Pancreas (tissue), 10 donors: ENCODE measurements at regions not wholly inside any gene's neighbourhood (a gene's known extent, or its start where the extent isn't known, plus 50 kb on each side); places are given as distances from the start of the nearest gene placed in this dataset.

Experiments used
- ATAC-seq, 4 donors: fragments of 200-7000 bp; cut with Tn5 transposase; one replicate each; pipeline versions ENCODE4 v1.8.0 to v1.9.1; 2020; ENCODE audit warnings: mild to moderate bottlenecking in 4 of 4, moderate library complexity in 4 of 4
- DNase-seq, 6 donors: peaks; one replicate each; pipeline ENCODE4 v3.0.0-alpha.2; 2020
- FAIRE-seq: peaks from 2 replicates; lab custom pipeline; 2012; peaks lifted over from hg19 to GRCh38; lab: Jason Lieb, UNC
- H3K27ac ChIP-seq, 4 donors: fragments of 200-600 bp; sonication (generic); 1 replicate in 3 of 4; 2 replicates in 1 of 4; pipeline versions ENCODE4 v1.5.0 to v1.8.0; 2020
- H3K27me3 ChIP-seq, 4 donors: fragments of 200-600 bp; one replicate each; pipeline ENCODE4 v1.8.0; 2021
- H3K36me3 ChIP-seq, 3 donors: fragments of 200-600 bp; sonication (generic) in 1 of 3; one replicate each; pipeline versions ENCODE4 v1.5.0 to v1.8.0; 2020 to 2021
- H3K4me1 ChIP-seq, 3 donors: fragments of 200-600 bp; one replicate each; pipeline ENCODE4 v1.8.0; 2021
- H3K4me3 ChIP-seq, 4 donors: fragments of 200-600 bp; sonication (generic) in 2 of 4; one replicate each; pipeline versions ENCODE4 v1.5.0 to v1.8.0; 2020 to 2021
- H3K9me3 ChIP-seq, 4 donors: fragments of 200-600 bp; one replicate each; pipeline ENCODE4 v1.8.0; 2021
- CTCF ChIP-seq, 4 donors: fragments of 200-600 bp; sonication (generic) in 3 of 4; IDR thresholded peaks; one replicate each; pipeline versions ENCODE4 v1.5.0 to v1.8.0; 2021; ENCODE audit warnings: antibody characterized with exemption in 4 of 4
- WGBS, 2 donors: extraction: QIAGEN DNeasy Blood & Tissue Kit; methylation state at CpG; one replicate each; pipeline ENCODE4 v1.1.7; 2013; 5-methylcytosine and 5-hydroxymethylcytosine counted together
- intact Hi-C, 3 donors: fragments of 100-400 bp; cut with DNase I; formaldehyde crosslinking; loops; one replicate each; pipeline versions ENCODE4 v1.11.1 to v1.14.2; 2022
- donor health status: healthy with polysubstance abuse.
- donor health status: DM: no; HTN: no; CAD: no; lungs with moderate emphysema.
- donor health status: DM: no; HTN: no; CAD: no.
- donor health status: control.
- donor health status: control.
- donor health status: Bipolar disorder and iron deficiency.
- donor health status: DM: yes; HTN: yes; CAD: no.
- donor health status: DM: no; HTN: no; CAD: no.
- donor health status: DM: no; HTN: no; CAD: no.
- donor health status: DM: yes; HTN: yes; CAD: no.

DNA sequence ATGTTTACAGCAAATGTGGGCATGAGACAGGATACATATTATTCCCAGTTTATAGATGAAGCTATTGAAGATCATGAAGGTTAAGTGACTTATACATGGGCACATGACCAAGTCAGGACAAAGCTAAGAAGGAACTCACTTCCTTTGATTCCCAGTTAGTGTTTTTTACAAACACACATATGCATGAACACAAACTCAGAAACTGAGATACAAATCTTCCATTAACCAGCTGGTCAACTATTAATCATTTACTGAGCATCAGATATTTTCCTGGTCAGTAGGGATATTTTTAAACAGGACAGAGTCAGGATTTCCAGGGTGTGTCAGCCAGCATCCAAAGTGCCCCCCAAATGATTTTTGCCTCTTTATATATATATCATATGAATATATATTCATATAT lies 222.2 kb downstream of the OGFRL1 start:
- intact Hi-C loops: no loop called here
- ATAC-seq (no peak), DNase-seq (no peak), FAIRE-seq (no peak)
- no peak overlapping the region for H3K4me3 ChIP-seq
- H3K27ac ChIP-seq: no peak overlapping the region
- no peak for TF ChIP-seq CTCF (IDR thresholded peaks at IDR 0.05)
- H3K27me3 ChIP-seq: no peaks in the 10 kb centered on the region
- no peaks in the 10 kb centered on the region for H3K4me1 ChIP-seq
- no peaks in the 10 kb centered on the region for H3K9me3 ChIP-seq
- H3K36me3 ChIP-seq: no peaks in the 10 kb centered on the region

DNA sequence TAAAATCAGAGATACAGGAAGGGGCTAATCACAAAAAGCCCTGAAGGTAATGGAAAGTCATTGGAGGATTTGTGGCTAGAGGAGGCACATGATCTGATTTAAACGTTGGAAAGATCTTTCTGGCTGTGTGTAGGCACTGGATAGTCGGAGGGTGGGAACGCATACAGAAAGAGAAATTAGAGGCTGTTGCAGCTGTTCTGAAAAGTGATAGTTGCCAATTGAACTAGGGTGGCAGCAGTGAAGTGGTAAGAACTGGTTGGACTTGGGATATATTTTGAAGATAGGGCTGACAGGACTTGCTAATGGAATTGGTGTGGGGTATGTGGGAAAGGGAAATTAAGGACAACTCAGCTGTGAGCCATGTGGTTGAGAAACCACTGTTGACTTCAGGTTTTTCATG lies 223.6 kb downstream of the OGFRL1 start:
- H3K9me3 ChIP-seq: no peaks in the 10 kb centered on the region
- H3K4me1 ChIP-seq: no peaks in the 10 kb centered on the region
- H3K27ac ChIP-seq: no peak overlapping the region
- FAIRE-seq: no peak
- TF ChIP-seq CTCF (IDR thresholded peaks at IDR 0.05): no peak
- H3K36me3 ChIP-seq: no peaks in the 10 kb centered on the region
- H3K27me3 ChIP-seq: no peaks in the 10 kb centered on the region
- WGBS, 2 donors: 52 to 64% methylated on average over 3 of the region's 3 CpGs
- intact Hi-C loops: no loop called here
- no peak overlapping the region for H3K4me3 ChIP-seq
- no peak for DNase-seq
- ATAC-seq: no peak

DNA sequence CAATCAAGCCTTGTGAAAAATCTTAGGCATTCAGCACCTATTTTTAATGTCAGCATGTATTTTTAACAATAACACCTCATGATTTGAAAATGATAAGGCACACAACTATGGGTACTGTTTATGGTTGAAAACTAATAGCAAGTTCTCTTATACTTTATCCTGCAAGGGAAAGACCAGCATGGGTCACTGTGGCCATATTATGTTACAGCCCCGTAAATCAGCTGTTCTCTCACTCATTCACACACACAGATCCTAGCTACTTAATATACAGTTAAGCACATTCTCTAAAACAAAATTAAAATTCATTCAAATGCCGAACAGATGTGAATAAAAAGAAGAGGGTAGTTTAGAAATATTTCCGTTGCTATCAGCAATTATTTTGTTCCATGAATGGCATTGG lies 224.4 kb downstream of the OGFRL1 start:
- Histone ChIP-seq H3K4me1 (no peaks in the 10 kb centered on the region), H3K4me3 (no peak overlapping the region), H3K27me3 (no peaks in the 10 kb centered on the region), H3K27ac (no peak overlapping the region), H3K36me3 (no peaks in the 10 kb centered on the region), H3K9me3 (no peaks in the 10 kb centered on the region)
- FAIRE-seq: no peak
- intact Hi-C loops: no loop called here
- no peak for ATAC-seq
- WGBS, 2 donors: 62 to 63% methylated on average over 3 of the region's 3 CpGs
- DNase-seq: no peak
- no peak for TF ChIP-seq CTCF (IDR thresholded peaks at IDR 0.05)

- intact Hi-C loops: no loop called here
- H3K9me3 ChIP-seq: no peaks in the 10 kb centered on the region
- 82 to 86% methylated on average over 3 of the region's 3 CpGs for WGBS, 2 donors
- ATAC-seq (no peak), FAIRE-seq (no peak), DNase-seq (no peak)
- no peak overlapping the region for H3K4me3 ChIP-seq
- H3K4me1 ChIP-seq: peaks cover 0 to 6% (median 0%) of the 10 kb centered on the region in 3 donors
- no peak for TF ChIP-seq CTCF (IDR thresholded peaks at IDR 0.05)
- no peaks in the 10 kb centered on the region for H3K36me3 ChIP-seq
- no peaks in the 10 kb centered on the region for H3K27me3 ChIP-seq
- no peak overlapping the region for H3K27ac ChIP-seq
Measured at GRCh38 chr6:71523548-71523947, 234.9 kb downstream of the OGFRL1 start.

GRCh38 chr6:71524201-71524600 lies 235.6 kb downstream of the OGFRL1 start:
- DNase-seq (no peak), FAIRE-seq (no peak), ATAC-seq (no peak)
- no peak for TF ChIP-seq CTCF (IDR thresholded peaks at IDR 0.05)
- H3K4me3 ChIP-seq: no peak overlapping the region
- H3K4me1 ChIP-seq: peaks cover 0 to 12% (median 2%) of the 10 kb centered on the region in 3 donors
- WGBS, 2 donors: 56 to 66% methylated on average over 4 of the region's 4 CpGs
- intact Hi-C loops: no loop called here
- no peak overlapping the region for H3K27ac ChIP-seq
- H3K27me3 ChIP-seq: no peaks in the 10 kb centered on the region
- H3K9me3 ChIP-seq: no peaks in the 10 kb centered on the region
- H3K36me3 ChIP-seq: no peaks in the 10 kb centered on the region
